ENCODE measurements at regions not wholly inside any gene's neighbourhood (a gene's known extent, or its start where the extent isn't known, plus 50 kb on each side); places are given as distances from the start of the nearest gene placed in this dataset.

DNA sequence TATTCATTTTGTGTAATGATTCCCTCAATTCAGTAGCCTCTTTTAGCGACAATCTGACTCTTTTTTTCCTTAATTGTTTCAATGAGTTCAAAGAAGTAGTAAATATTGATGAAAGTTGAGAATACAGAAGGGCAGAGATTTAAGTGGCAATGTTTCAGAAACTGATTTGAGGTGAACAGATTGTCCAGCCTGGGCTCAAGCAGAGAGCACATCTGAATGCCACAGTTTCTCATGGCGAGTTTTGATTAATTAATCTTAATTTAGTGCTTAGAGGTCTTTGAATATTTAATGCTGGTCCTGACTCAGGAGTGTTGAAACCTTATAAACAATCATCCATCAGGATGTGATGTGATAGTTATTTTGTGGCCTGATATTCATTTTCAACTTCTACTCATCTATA, 890.7 kb upstream of the SLITRK6 start:
- TF ChIP-seq POLR2A (IDR thresholded peaks at IDR 0.05; ENCODE audit: low read depth, low read length), result no peak
- no peak for TF ChIP-seq TAF1 (IDR thresholded peaks at IDR 0.05; ENCODE audit: borderline replicate concordance, low read depth, low read length)
- TF ChIP-seq POLR2AphosphoS5 (IDR thresholded peaks at IDR 0.05; ENCODE audit: low read depth, low read length), result no peak
